ENCODE measurements at regions not wholly inside any gene's neighbourhood (a gene's known extent, or its start where the extent isn't known, plus 50 kb on each side); places are given as distances from the start of the nearest gene placed in this dataset.

DNA sequence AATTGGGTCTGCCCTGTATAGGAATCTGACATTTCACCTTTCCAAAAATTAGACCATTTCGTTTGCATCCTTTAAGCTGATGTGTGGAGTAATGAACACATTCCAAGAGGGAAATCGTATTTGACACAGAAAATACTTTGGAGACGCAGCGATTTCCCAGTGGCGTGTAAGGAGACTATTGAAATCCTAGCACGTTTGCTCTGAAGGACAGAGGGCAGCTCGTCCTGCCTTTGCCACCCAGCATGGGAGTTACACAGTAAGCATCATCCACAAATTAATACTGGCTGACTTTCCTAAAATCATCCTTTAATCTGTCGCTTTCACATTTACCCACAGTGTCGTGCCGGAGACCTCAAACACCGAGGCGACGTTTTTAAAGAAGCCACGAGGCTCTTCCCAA is 925.9 kb upstream of the EEF2KMT start:
- Histone ChIP-seq H3K4me3 (ENCODE audit: low read length) (no peak overlapping the region), H3K27me3 (ENCODE audit: control insufficient read depth, insufficient read depth, low read length) (peaks cover 33% of the 10 kb centered on the region), H3K4me1 (ENCODE audit: control insufficient read depth, insufficient read depth, low read length) (no peaks in the 10 kb centered on the region), H3K27ac (ENCODE audit: low read length) (no peak overlapping the region), H3K9me3 (replicated peaks; ENCODE audit: control insufficient read depth, low read depth, low read length) (no peaks in the 10 kb centered on the region), H3K36me3 (ENCODE audit: control insufficient read depth, insufficient read depth, low read length) (no peaks in the 10 kb centered on the region)
- no peak for DNase-seq
- 67% methylated on average over 5 of the region's 14 CpGs for WGBS (ENCODE audit: insufficient coverage)

DNA sequence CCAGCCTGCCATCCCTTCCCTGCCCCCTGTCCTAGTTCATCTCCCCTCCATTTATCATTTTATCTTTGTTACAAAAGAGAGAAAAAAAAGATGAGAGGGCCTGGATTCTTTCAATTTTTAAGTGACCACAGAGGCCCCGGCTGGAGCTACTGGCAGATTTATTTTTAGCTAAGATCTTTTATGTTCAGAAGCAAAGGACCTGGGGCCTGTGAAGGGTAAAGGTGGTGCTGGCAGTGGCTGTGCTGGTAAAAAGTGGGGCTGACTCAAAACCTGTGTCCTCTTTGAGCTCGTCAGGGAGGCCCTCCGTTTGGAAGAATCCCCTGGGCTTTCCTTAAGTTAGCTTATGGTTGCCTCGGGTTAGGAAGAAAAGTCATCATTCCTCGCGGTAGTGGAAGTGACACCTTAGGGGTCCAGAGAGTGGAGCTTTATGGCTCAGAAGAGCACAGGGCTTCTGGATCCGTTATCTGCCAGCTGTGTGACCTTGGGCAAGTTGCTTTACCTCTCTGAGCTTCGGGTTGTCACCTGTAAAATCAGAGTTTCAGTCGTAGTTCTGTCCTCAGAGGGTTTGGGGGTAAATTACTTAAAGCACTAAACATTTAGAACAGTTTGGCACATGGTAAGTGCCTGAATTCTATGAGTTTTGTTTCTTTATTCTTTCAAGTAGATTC is 923.8 kb upstream of the EEF2KMT start:
- peaks cover 42% of the 10 kb centered on the region for H3K27me3 ChIP-seq (ENCODE audit: control insufficient read depth, insufficient read depth, low read length)
- H3K27ac ChIP-seq (ENCODE audit: low read length), result no peak overlapping the region
- no peak for DNase-seq
- WGBS (ENCODE audit: insufficient coverage), result 46% methylated on average over 6 of the region's 9 CpGs
- no peaks in the 10 kb centered on the region for H3K4me1 ChIP-seq (ENCODE audit: control insufficient read depth, insufficient read depth, low read length)
- H3K36me3 ChIP-seq (ENCODE audit: control insufficient read depth, insufficient read depth, low read length), result no peaks in the 10 kb centered on the region
- H3K4me3 ChIP-seq (ENCODE audit: low read length), result no peak overlapping the region
- no peaks in the 10 kb centered on the region for H3K9me3 ChIP-seq (replicated peaks; ENCODE audit: control insufficient read depth, low read depth, low read length)

DNA sequence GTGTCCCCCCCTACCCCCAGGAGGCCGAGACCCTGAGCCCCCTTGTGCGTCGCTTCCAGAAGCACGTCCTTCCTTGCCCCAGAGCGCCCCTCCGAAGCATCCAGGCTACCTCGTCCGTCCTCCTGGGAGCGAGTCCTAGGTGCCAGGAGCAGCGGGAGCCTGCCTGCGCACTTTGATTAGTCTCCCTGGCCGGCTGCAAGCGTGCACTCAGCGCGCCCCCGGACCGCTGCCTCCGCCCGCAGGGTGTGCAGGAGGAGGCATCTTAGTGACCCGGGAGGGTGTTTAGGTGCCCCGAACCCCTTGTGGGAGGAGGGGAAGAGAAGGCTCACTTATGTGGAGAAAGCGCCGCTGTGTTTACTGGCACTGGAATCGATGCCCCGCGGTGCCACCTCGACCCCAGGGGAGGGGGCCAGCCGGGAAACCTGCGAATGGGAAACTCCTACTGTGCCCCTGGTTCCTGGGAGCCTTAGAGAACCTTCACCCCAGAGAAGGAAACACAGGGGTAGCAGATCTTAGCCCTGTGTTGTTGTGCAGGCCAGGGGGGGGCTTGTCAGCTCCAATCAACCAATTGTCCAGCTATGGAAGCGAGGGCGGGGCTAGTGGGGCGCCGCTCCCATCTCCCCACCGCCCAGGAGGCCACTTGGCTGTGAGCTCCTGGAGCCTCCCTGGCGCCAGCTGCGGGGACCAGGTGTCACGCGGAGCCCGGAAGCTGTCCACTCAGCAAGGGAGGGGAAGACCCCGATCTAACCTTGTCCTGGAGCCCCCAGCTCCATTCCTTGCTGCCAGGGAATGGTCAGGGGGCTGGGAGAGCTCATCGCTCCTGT is 922.8 kb upstream of the EEF2KMT start:
- peaks cover 42% of the 10 kb centered on the region for H3K27me3 ChIP-seq (ENCODE audit: control insufficient read depth, insufficient read depth, low read length)
- H3K4me3 ChIP-seq (ENCODE audit: low read length), result no peak overlapping the region

DNA sequence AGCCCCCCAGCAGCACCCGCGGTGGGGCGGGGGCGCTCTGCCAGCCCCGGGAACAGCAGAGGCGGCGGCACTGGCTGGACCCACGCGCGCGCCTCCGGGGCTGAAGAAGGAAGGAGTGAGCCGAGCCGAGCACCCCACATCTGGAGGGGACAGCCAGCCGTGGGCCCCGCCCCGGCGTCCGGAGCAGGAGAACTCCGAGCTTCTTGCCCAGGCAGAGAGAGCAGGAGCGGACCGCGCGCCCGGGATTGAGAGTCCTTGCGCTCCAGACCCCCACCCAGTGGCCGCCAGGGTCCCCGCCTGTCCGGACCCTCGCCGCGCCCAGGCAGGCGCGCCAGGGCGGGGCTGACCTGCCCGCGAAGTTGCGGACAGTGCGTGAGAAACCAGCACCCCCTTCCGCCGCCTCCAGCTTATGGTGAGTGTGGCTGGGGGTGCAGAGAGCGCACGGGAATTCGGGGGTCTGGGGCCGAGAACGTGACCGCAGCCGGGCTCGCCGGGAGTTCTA is 921.9 kb upstream of the EEF2KMT start:
- WGBS (ENCODE audit: insufficient coverage), result under 1% methylated on average over 48 of the region's 50 CpGs

More for the DNA sequence above, 922.8 kb upstream of the EEF2KMT start:
- H3K27ac ChIP-seq (ENCODE audit: low read length), result no peak overlapping the region
- H3K9me3 ChIP-seq (replicated peaks; ENCODE audit: control insufficient read depth, low read depth, low read length), result no peaks in the 10 kb centered on the region
- no peaks in the 10 kb centered on the region for H3K36me3 ChIP-seq (ENCODE audit: control insufficient read depth, insufficient read depth, low read length)
- WGBS (ENCODE audit: insufficient coverage), result 5% methylated on average over 33 of the region's 41 CpGs
- H3K4me1 ChIP-seq (ENCODE audit: control insufficient read depth, insufficient read depth, low read length), result no peaks in the 10 kb centered on the region
- no peak for DNase-seq

DNA sequence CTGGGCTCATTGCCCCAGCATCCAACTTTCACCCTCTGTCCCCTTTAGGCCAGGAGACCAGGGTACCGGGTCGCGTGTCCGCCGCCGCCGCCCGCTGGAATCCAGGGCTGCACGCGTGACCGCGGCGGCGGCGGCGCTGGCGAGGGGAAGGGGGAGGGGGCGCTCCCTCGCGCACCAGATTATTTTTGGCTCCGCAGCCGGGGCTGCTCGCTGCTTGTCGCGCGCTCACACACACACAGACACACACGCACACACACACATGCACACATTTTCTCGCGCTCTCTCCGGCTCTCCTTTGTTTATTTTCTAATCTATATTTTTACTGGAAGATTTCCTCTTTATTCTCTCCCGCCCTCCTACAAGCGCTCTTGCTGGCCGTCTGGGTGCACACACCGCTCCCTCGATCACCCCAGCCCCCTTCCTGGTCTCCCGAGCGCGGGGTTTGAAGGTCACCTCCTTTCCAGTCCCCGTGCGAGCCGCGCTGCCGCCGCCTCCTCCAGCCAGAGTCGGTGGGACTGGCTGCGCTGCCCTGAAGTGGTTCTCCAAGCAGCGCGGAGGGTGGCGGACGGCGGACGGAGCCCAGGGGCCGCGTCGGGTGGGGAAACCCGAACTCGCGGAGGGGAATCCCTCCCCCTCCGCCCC is 921.4 kb upstream of the EEF2KMT start:
- peak; percentile 11 for DNase-seq
- Histone ChIP-seq H3K36me3 (ENCODE audit: control insufficient read depth, insufficient read depth, low read length) (no peaks in the 10 kb centered on the region), H3K27me3 (ENCODE audit: control insufficient read depth, insufficient read depth, low read length) (peaks cover 42% of the 10 kb centered on the region), H3K27ac (ENCODE audit: low read length) (no peak overlapping the region), H3K4me3 (ENCODE audit: low read length) (no peak overlapping the region), H3K4me1 (ENCODE audit: control insufficient read depth, insufficient read depth, low read length) (no peaks in the 10 kb centered on the region), H3K9me3 (replicated peaks; ENCODE audit: control insufficient read depth, low read depth, low read length) (no peaks in the 10 kb centered on the region)
- WGBS (ENCODE audit: insufficient coverage), result under 1% methylated on average over 28 of the region's 59 CpGs

More for the DNA sequence above, 921.9 kb upstream of the EEF2KMT start:
- DNase-seq, result peak; percentile 6
- Histone ChIP-seq H3K27me3 (ENCODE audit: control insufficient read depth, insufficient read depth, low read length) (peaks cover 42% of the 10 kb centered on the region), H3K4me3 (ENCODE audit: low read length) (no peak overlapping the region), H3K36me3 (ENCODE audit: control insufficient read depth, insufficient read depth, low read length) (no peaks in the 10 kb centered on the region), H3K27ac (ENCODE audit: low read length) (no peak overlapping the region), H3K9me3 (replicated peaks; ENCODE audit: control insufficient read depth, low read depth, low read length) (no peaks in the 10 kb centered on the region), H3K4me1 (ENCODE audit: control insufficient read depth, insufficient read depth, low read length) (no peaks in the 10 kb centered on the region)

DNA sequence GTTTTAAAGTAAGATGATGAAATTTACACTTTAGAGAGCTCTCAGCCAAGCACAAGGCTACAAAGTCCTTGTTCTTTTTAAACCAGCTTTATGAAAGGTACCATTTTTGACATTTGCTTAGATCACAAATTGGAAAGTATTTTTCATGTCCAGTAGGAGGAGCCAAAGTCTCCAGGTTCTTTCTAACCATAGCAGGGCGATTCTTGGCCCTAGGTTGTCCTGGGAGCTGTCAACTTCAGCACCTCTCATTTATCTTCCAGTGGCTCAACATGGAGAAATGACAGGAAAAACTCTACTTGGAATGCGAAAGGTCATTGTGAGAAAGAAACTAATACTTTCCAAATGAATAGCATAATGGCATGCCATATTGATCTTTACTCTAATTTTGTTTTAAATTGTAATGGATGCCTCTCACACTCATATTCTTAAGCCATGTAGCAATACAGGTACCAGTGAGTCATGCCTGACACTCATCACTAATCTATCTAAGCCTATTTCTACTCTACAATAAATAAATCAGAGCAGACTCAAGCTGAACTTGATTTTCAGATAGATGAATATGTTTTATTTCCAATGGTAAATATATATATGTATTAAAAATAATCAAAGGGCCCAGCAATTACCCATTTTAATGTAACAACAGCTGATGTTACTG is 919.1 kb upstream of the EEF2KMT start:
- Histone ChIP-seq H3K9me3 (replicated peaks; ENCODE audit: control insufficient read depth, low read depth, low read length) (no peaks in the 10 kb centered on the region), H3K27me3 (ENCODE audit: control insufficient read depth, insufficient read depth, low read length) (peaks cover 40% of the 10 kb centered on the region), H3K36me3 (ENCODE audit: control insufficient read depth, insufficient read depth, low read length) (no peaks in the 10 kb centered on the region), H3K4me3 (ENCODE audit: low read length) (no peak overlapping the region), H3K27ac (ENCODE audit: low read length) (no peak overlapping the region), H3K4me1 (ENCODE audit: control insufficient read depth, insufficient read depth, low read length) (no peaks in the 10 kb centered on the region)
- WGBS (ENCODE audit: insufficient coverage), result no CpG with 5 or more reads among the region's 2 CpGs
- DNase-seq, result peak; percentile 9

DNA sequence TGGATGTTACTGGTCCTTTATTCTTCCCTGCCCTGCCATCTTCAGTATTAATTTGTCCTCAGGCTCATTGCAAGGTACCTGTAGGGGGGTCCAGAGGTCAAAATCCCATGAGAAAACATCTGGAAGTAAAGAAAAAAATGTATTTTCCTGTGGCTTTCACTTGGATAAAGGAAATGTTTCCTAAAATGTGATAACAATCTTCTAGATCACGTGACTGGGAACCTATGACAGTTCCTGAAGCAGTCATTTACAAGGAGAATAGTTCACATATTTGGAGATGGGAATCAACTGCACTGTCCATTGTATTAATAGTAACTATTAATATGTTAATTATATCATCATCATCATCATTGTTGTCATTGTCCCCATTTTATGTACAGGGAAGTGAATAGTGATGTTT is 915.1 kb upstream of the EEF2KMT start:
- H3K27me3 ChIP-seq (ENCODE audit: control insufficient read depth, insufficient read depth, low read length), result peaks cover under 1% of the 10 kb centered on the region
- H3K9me3 ChIP-seq (replicated peaks; ENCODE audit: control insufficient read depth, low read depth, low read length), result no peaks in the 10 kb centered on the region
- WGBS (ENCODE audit: insufficient coverage), result no CpG with 5 or more reads among the region's 1 CpG
- H3K4me1 ChIP-seq (ENCODE audit: control insufficient read depth, insufficient read depth, low read length), result no peaks in the 10 kb centered on the region
- no peak overlapping the region for H3K27ac ChIP-seq (ENCODE audit: low read length)
- no peaks in the 10 kb centered on the region for H3K36me3 ChIP-seq (ENCODE audit: control insufficient read depth, insufficient read depth, low read length)
- DNase-seq, result no peak
- no peak overlapping the region for H3K4me3 ChIP-seq (ENCODE audit: low read length)

DNA sequence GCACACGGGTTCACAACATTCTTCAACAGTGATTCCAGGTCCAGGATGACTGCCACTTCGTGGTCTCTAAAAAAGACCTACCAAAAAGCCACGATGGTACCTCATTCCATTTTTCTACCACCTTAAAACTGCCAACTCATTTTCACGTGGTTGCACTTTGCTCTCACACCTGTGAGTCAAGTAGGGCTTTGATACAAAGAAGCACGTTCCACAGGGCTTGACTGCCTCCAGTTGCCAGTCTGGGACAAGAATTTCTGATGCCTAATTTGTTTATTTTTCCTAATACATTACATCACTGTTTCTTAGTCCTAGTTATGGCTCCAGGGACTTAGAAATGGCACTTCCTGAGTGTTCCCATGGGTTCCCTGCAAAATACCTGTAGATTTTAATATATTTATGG is 911.6 kb upstream of the EEF2KMT start:
- Histone ChIP-seq H3K36me3 (ENCODE audit: control insufficient read depth, insufficient read depth, low read length) (no peaks in the 10 kb centered on the region), H3K4me3 (ENCODE audit: low read length) (no peak overlapping the region), H3K4me1 (ENCODE audit: control insufficient read depth, insufficient read depth, low read length) (no peaks in the 10 kb centered on the region), H3K27me3 (ENCODE audit: control insufficient read depth, insufficient read depth, low read length) (no peaks in the 10 kb centered on the region), H3K9me3 (replicated peaks; ENCODE audit: control insufficient read depth, low read depth, low read length) (no peaks in the 10 kb centered on the region), H3K27ac (ENCODE audit: low read length) (no peak overlapping the region)
- 55% methylated on average over 5 of the region's 5 CpGs for WGBS (ENCODE audit: insufficient coverage)
- no peak for DNase-seq

DNA sequence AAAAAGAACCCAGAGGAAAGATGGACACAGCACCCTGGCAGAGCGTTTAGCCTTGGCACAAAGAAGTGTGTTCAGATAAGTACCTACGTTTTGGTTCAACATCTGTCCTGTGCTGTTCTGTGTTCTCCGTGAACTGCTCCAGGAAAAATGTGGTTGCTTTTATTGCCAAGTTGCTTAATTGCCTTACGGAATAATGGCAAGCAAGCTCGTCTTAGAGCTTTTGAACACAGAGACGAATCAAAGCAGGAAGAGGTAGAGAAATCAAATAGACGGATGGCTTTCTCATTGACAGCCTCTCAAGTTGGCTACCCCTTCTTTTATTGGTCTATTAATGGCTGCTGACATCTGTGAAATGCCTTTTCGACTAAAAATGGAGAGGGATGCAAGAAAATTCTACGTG is 911.1 kb upstream of the EEF2KMT start:
- H3K9me3 ChIP-seq (replicated peaks; ENCODE audit: control insufficient read depth, low read depth, low read length), result no peaks in the 10 kb centered on the region
- no peak for DNase-seq
- WGBS (ENCODE audit: insufficient coverage), result 10% methylated on average over 5 of the region's 9 CpGs
- H3K36me3 ChIP-seq (ENCODE audit: control insufficient read depth, insufficient read depth, low read length), result no peaks in the 10 kb centered on the region
- H3K27ac ChIP-seq (ENCODE audit: low read length), result no peak overlapping the region
- H3K27me3 ChIP-seq (ENCODE audit: control insufficient read depth, insufficient read depth, low read length), result no peaks in the 10 kb centered on the region
- no peak overlapping the region for H3K4me3 ChIP-seq (ENCODE audit: low read length)
- H3K4me1 ChIP-seq (ENCODE audit: control insufficient read depth, insufficient read depth, low read length), result no peaks in the 10 kb centered on the region

DNA sequence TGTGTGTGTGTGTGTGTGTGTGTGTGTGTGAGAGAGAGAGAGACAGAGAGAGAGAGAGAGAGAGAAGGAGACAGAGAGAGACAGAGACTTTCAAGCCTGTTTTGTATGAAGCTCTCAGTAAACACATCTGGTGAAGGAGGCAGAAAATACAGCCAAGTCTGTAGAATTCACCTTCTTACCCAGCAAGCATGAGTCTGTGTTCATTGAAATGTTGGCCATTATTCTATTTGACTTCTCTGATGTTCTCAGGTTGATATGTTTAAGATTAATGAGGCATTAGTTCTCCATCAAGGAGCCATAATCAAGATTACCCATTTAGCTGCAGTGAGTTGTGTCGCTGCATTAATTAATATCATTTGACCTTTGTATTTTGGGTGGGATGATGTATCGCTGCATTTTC is 895.8 kb upstream of the EEF2KMT start:
- 86% methylated on average over 1 of the region's 2 CpGs for WGBS (ENCODE audit: insufficient coverage)
- H3K9me3 ChIP-seq (replicated peaks; ENCODE audit: control insufficient read depth, low read depth, low read length), result no peaks in the 10 kb centered on the region

More for the DNA sequence above, 895.8 kb upstream of the EEF2KMT start:
- no peaks in the 10 kb centered on the region for H3K27me3 ChIP-seq (ENCODE audit: control insufficient read depth, insufficient read depth, low read length)
- H3K27ac ChIP-seq (ENCODE audit: low read length), result no peak overlapping the region
- no peaks in the 10 kb centered on the region for H3K4me1 ChIP-seq (ENCODE audit: control insufficient read depth, insufficient read depth, low read length)
- H3K4me3 ChIP-seq (ENCODE audit: low read length), result no peak overlapping the region
- no peaks in the 10 kb centered on the region for H3K36me3 ChIP-seq (ENCODE audit: control insufficient read depth, insufficient read depth, low read length)
- DNase-seq, result no peak
